ENCODE measurements at regions not wholly inside any gene's neighbourhood (a gene's known extent, or its start where the extent isn't known, plus 50 kb on each side); places are given as distances from the start of the nearest gene placed in this dataset.

DNA sequence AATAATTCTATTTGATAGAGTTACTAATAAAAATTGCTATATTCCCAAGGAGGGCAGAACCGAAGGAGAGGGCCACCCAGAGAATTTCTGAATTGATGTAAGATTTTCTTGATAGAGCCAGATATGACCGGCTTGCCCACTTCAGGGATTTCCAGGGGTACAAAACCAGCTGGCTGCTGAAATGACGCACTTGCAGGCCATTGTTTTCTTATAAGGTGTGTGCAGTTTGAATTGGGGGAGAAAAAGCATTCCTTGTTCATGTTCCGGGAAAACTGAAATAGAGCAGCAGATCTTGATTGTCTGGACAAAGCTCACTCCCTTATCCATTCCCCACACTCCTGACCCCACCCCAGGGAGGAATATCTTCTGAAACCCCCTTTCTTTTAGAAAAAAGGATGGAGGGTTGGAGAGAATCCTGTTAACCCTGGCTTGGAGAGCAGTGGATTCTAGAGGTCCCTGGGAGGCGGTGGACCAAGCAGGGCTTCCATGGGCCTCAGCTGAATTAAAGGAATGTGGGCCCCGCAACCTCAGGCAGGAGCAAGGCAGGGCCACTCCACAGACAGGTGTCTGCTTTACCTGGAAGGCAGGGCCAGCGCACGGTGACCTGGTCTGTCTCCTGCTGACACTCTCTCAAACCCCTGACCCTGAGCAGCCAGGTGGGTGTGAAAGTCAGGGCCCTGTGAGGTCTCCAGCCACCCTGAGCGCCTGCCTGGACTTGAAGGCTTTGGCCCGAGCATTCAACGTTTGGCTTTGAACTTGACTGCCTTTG is 96.4 kb downstream of the TMEM170B start:
- ATAC-seq (no peak), DNase-seq (no peak)

DNA sequence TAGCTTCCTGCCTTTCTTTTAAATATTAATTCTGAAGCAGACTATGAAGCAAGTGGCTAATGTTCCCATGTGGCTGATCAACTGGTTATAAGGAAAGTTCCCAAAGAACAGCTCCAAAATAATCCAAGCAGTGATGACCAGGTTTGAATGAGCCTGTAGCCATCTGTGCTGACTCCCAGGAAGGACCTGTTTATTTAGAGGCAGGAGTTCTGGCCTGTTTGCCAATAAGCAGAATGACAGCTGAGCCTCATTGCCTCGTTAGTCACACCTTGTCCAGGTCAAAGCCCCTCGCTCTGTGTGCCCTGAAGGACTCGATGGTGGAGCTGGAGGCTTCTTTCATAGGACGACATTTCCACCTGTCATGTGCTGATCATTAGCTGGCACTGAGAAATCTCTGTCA is 97.4 kb downstream of the TMEM170B start:
- no peak for ATAC-seq
- DNase-seq, result no peak

GRCh38 chr6:11636121-11636520 is 98.6 kb downstream of the TMEM170B start:
- DNase-seq (no peak), ATAC-seq (no peak)

GRCh38 chr6:11637266-11637665 is 99.7 kb downstream of the TMEM170B start:
- DNase-seq (no peak), ATAC-seq (no peak)

DNA sequence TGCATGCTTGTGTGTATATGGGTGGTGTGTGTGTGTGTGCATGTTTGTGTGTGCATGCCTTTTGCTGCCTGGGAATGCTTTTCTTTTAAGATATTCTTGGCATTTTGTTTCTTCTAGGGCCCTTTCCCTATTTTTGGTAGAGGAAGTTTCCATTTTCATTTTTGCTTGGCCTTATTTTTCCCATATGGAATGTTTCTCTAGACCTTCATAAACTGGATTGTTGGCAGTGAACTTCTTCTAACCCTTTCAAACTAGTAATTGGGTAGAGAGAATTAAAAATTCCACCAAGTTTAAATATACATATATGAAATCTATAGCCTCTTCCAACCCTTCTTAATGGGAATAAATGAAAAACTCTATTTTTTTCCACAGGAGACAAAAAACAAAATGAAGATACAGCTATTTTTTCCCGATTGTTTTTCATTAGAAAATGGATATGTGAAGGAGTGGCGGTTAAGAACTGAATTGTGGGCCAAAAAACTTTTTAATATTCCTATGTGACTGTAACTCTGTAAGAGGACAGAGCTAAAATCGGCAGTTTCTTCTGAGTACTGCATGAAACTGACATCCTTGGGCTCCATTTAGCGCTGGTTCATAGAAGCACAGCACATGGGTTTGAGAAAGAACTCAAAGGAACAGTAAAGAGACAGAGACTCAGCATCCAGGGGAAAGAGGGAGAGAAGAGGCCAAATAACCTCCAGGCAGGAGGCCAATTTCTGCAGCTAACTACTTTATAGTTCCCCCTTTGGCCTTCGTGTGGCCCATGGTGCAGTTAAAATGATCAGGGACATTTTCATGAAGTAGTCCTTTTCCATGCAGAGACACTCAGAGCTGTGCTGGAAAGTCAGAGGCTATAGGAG is 102.1 kb downstream of the TMEM170B start:
- DNase-seq (no peak), ATAC-seq (no peak)

DNA sequence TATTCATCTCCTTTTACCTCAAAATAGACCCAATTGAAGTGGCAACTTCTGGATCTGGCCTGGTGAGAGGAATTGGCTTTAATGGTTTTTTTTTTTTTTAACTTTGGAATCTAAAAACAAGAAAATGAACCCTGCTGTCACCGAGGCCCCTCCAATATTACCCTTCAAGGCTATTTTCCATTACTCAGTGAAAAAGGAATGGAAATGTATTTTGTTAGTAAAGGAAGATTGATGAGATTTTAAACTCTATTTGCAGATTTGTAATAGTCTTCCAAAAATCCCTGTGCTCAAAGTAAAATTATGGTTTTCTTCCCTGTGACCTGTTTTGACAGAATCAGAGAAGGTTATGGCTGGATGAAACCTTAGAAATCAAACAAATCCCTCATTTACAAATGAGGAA is 102.9 kb downstream of the TMEM170B start:
- DNase-seq, result no peak
- no peak for ATAC-seq

GRCh38 chr6:11644071-11644470 is 106.5 kb downstream of the TMEM170B start:
- ATAC-seq (no peak), DNase-seq (no peak)

GRCh38 chr6:11644601-11645000 is 107.1 kb downstream of the TMEM170B start:
- DNase-seq (no peak), ATAC-seq (no peak)

DNA sequence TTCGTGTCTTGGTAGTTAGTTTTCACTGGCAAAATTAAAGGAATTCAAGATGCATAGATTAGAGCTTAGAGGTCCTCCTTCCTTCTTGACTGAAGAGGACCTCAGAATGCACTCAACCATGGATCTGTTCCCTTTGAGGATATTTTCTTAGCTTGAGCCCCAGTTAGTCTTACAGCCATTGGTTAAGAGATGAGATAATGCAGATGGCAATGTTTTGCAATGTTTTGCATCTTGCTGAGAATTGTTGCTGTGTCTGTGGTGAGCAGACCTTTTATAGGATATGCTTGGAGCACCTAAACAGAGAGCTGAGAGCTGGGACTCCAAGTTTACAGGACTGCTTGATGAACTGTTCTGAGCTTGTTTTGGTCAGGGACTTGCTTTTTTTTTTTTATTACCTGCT is 107.5 kb downstream of the TMEM170B start:
- no peak for DNase-seq
- ATAC-seq, result no peak

GRCh38 chr6:11648436-11648775 is 110.9 kb downstream of the TMEM170B start:
- DNase-seq (no peak), ATAC-seq (no peak)

- ATAC-seq (no peak), DNase-seq (no peak)
These were observed 111.3 kb downstream of the TMEM170B start for GRCh38 chr6:11648889-11649288.

DNA sequence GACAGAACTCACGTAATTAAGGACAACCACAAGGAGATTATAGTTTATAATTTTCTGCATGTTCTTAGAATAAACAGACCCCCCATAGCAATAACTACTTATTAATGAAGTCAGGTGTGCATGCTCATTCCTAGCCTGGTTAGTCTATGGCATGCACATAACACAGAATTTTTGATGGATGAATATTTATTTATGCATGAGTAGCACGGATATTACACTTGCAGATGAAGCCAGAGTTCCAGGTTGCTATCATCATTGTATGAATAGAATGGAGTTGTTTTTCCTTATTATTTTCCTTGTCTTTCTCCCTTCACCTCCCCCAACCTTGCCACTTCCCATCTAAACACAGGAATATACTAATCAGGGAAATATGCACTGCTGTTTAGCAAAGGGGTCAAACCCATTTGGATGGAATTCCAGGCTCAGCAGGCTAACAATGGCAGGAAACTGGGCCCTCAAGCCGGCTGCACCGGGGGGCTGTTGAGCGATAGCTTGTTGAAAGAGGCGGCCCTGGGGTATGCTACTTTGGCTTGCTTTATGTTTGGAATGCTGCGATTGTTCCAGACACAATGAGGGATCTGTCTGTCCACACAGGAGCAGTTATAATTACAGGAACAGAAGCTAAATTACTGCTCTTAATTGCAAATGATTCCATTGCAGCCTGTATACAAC is 112.6 kb downstream of the TMEM170B start:
- ATAC-seq (no peak), DNase-seq (no peak)

DNA sequence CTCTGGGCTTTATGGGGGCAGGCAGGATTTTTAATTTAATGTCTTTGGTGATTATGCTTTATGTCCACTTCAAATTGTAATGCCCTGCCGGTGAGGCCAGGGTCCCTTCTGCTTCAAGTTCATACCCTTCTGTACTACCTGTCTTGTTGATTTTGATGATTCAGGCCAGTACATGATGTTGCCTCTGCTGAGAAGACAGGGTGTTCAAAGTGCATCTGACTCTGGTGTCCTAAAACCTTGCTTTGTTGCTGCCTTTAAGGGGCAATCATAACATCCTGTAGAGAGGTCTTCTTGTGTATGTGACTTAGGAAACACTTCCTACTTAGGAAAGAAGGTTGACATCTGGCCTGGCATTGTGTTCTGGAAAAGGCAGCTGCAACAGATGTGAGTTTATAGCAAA is 113.2 kb downstream of the TMEM170B start:
- DNase-seq, result no peak
- ATAC-seq, result no peak

DNA sequence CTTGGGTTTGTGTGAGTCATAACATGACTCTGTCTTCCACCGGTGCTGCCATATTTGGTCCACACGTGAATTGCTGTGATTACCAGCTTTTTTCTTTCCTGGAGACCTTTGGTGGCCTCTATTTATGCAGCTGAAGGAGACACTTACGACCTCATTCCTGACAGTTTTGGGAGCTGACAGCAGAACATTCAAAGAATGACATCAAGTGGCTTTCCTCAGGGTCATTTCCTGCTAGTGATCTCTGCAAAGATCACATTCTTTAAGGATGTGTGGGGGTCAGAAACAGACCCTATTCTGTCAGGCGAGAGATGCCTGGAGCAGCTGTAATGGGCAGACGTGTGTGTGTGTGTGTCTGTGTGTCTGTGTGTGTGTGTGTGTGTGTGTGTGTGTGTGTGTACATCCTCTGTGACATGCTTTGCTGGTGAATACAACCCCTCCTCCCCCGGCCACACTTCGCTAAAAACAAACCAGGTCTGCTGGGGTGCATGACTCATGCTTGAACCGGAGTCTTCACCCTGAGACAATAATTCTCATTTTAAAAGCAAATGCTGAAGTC is 115.6 kb downstream of the TMEM170B start:
- DNase-seq, result peak; percentile 29
- peak; percentile 25 for ATAC-seq

DNA sequence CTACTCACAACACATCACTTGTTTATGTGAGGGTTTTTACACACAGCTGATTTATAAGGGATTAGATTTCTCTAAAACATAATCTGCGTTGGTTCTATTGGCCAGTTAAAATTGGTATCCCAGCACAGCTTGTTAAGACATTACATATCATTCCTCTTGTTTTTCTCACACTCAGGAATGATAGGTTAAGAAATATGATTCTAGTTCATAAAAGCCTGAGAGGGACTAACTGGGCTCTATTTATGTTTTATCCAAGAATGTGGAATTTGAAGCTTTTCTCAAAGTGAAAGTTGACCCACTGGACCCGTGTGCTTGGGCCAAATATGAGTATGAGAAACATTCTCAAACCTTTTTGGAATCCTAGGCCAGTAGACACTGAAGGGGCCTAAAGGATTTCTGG is 117.3 kb downstream of the TMEM170B start:
- no peak for DNase-seq
- no peak for ATAC-seq

DNA sequence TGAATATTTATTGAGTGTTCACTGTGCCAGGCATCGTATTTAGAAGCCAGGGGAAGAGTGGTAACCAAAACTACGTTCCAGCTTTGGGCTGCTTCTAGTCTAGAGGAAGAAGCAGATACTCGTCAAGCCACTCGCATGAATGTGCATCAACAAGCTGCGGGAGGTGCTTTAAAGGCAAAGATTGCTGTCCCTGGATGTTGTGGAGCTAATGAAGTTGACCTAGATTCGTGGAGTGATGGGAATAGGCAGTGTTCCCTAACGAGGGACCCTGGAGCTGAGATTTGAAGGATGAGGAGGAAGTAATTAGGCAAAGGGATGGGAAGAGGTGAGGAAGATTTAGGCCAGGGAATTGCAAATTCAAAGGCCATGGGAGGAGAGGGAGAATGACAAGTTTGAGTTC is 118.9 kb downstream of the TMEM170B start:
- ATAC-seq, result no peak
- DNase-seq, result no peak

DNA sequence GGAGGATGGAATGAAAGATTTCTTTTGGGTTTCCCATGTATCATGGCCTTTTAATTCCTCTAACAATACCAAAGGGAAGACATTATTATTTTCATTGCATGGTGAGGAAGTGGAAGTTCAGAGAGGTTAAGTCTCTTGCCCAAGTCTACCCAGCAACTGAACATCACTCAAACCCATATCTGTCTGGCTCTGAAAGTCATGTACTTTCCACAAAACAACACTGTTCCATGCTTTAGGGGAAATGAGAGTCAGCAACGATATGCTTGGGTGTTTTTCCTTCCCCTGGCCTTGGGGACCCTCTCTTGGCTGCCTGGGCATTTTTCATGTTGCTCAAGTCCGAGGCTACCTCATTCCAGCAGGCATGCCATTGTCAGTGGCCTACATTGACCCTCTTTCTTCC is 118.8 kb downstream of the ADTRP start:
- no peak for ATAC-seq
- no peak for DNase-seq

- ATAC-seq (no peak), DNase-seq (no peak)
These were observed 116.3 kb downstream of the ADTRP start for GRCh38 chr6:11662323-11662722.

DNA sequence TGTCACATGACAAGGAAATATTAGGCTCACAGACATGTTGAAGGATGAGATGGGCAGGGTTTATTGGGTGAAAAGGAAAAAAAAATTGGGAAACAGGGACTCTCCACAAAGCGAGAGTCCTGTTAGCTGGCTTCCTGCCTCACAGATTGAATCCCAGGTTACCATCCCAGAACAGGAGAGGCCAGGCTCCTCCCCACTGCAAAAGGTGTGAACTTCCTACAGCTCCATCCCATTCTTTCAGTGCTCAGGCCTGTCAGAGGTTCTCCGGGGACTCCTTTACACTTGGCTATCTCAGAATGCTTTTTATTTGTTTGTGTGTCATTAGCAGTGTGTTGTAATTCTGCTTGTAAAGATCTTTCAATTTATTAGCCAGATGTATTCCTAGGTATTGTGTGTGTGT is 115.1 kb downstream of the ADTRP start:
- ATAC-seq (no peak), DNase-seq (no peak)

All from stimulated activated naive CD8-positive, alpha-beta T cell treated with anti-CD3 and anti-CD28 coated beads, Interleukin-15, Interleukin-2, amounts not matched to agents 100 U/mL and 50 U/mL, for 24 hours (primary cell).